ENCODE measurements at regions not wholly inside any gene's neighbourhood (a gene's known extent, or its start where the extent isn't known, plus 50 kb on each side); places are given as distances from the start of the nearest gene placed in this dataset.

DNA sequence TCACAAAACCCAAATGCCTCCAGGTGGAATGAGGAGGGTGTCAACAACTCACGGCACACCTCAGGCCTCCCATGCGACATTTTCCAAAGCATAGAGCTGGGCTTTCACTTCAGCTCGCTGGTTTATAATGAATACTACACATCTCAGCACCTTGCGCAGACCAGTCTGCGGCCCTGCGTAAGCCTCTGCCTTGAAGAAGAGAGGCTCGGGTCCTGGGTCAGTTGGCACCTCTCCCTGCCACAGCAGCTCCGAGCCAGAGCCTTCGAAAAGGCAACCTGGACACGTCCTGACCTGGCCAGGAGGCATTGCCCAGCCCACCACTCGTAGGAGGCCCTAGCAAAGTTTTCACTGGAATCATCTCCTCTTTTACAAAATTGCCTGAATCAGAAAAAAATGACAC, 183.0 kb upstream of the AFDN start:
- H3K18ac ChIP-seq (ENCODE audit: low read depth, low read length), result no peak overlapping the region
- dilution Hi-C loops (cut with HindIII; ENCODE audit: low sequenced_read_pairs, unreplicated experiment), result no loop called here
- no peak overlapping the region for H4K91ac ChIP-seq (ENCODE audit: insufficient read depth, low read depth, low read length)
- no peaks in the 10 kb centered on the region for H3K9me1 ChIP-seq (ENCODE audit: insufficient read depth, low read length)
- H3K79me1 ChIP-seq (ENCODE audit: low read depth in 1 of 2, low read length in 2 of 2), result no peaks in the 10 kb centered on the region
- no peak overlapping the region for H2AK9ac ChIP-seq (replicated peaks; ENCODE audit: low read depth, low read length, poor library complexity)
- no peak overlapping the region for H3K56ac ChIP-seq (ENCODE audit: extremely low read depth, insufficient read depth, low read length)
- in situ Hi-C loops (cut with MboI; ENCODE audit: low sequenced_read_pairs), result no loop called here
- no peaks in the 10 kb centered on the region for H3K27me3 ChIP-seq (ENCODE audit: control insufficient read depth, insufficient read depth, low read length)
- no peak overlapping the region for H2BK20ac ChIP-seq (ENCODE audit: low read depth, low read length)
- H3K4me1 ChIP-seq (ENCODE audit: control insufficient read depth, insufficient read depth, low read length), result no peaks in the 10 kb centered on the region
- intact Hi-C loops (cut with micrococcal nuclease), result no loop called here
- no peak overlapping the region for H4K5ac ChIP-seq (ENCODE audit: low read depth, low read length)
- ChIA-PET CTCF (no interaction called here), POLR2A (ENCODE audit: unreplicated experiment) (no interaction called here)
- no peak overlapping the region for H2AK5ac ChIP-seq (ENCODE audit: low read depth, low read length)
- DNase-seq (no peak), ATAC-seq (ENCODE audit: low read depth) (no peak)
- WGBS, 2 experiments (ENCODE audit: extremely low coverage in 2 of 2, insufficient read length in 1 of 2), result 100% methylated on average over 3 of the region's 11 CpGs; no CpG with 5 or more reads in 1 of the 2 experiments
- no peak overlapping the region for H3K9ac ChIP-seq (ENCODE audit: low read depth, low read length)
- TF ChIP-seq MAFK (IDR thresholded peaks at IDR 0.05; ENCODE audit: low read depth, low read length) (no peak), NFE2L2 (IDR thresholded peaks at IDR 0.05; ENCODE audit: low read depth, low read length) (no peak), SMC3 (IDR thresholded peaks at IDR 0.05; ENCODE audit: low read depth, low read length) (no peak), RAD21 (IDR thresholded peaks at IDR 0.05; ENCODE audit: low read length) (no peak), POLR2A (IDR thresholded peaks at IDR 0.05; ENCODE audit: low read depth, low read length) (no peak), RFX5 (IDR thresholded peaks at IDR 0.05; ENCODE audit: low read depth, low read length) (no peak), MXI1 (IDR thresholded peaks at IDR 0.05; ENCODE audit: borderline replicate concordance, low read depth, low read length) (no peak), BHLHE40 (IDR thresholded peaks at IDR 0.05; ENCODE audit: low read depth, low read length) (no peak)
- TF ChIP-seq, protein P1, sequence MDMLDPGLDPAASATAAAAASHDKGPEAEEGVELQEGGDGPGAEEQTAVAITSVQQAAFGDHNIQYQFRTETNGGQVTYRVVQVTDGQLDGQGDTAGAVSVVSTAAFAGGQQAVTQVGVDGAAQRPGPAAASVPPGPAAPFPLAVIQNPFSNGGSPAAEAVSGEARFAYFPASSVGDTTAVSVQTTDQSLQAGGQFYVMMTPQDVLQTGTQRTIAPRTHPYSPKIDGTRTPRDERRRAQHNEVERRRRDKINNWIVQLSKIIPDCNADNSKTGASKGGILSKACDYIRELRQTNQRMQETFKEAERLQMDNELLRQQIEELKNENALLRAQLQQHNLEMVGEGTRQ (IDR thresholded peaks at IDR 0.05; ENCODE audit: low read depth, low read length), result no peak
- no peak overlapping the region for H2BK120ac ChIP-seq (ENCODE audit: low read depth, low read length)
- H3K14ac ChIP-seq (replicated peaks; ENCODE audit: low read depth, low read length), result no peak overlapping the region
- no peak overlapping the region for H2BK15ac ChIP-seq (ENCODE audit: low read depth, low read length)
- H2AFZ ChIP-seq (replicated peaks; ENCODE audit: low read length, poor library complexity), result no peak overlapping the region
- no peak overlapping the region for H3K4me3 ChIP-seq (ENCODE audit: insufficient read depth, low read depth, low read length)
- no peak overlapping the region for H3K4ac ChIP-seq (ENCODE audit: low read depth, low read length)
- H3K23ac ChIP-seq (ENCODE audit: low read depth, low read length), result no peak overlapping the region
- no peak overlapping the region for H3K27ac ChIP-seq (ENCODE audit: insufficient read depth, low read length)
- H3K36me3 ChIP-seq (ENCODE audit: control insufficient read depth, insufficient read depth, low read length), result no peaks in the 10 kb centered on the region
- H4K8ac ChIP-seq (ENCODE audit: low read depth in 2 of 2, low read length in 2 of 2), result no peak overlapping the region
- no peak overlapping the region for H3K4me2 ChIP-seq (ENCODE audit: low read depth, low read length)
- H4K20me1 ChIP-seq (ENCODE audit: insufficient read depth, low read length), result no peaks in the 10 kb centered on the region
- H3K9me3 ChIP-seq (ENCODE audit: control insufficient read depth, insufficient read depth, low read length), result peaks cover 20% of the 10 kb centered on the region
- BruUV-seq (replicated peaks), result no TSS peak
- H2BK5ac ChIP-seq (ENCODE audit: low read depth, low read length, poor library complexity, severe bottlenecking), result no peak overlapping the region

All from IMR-90 (cell line).